OCI-LY7 (cell line): ENCODE measurements at regions not wholly inside any gene's neighbourhood (a gene's known extent, or its start where the extent isn't known, plus 50 kb on each side); places are given as distances from the start of the nearest gene placed in this dataset.

Experiments used
- BruUV-seq: library from RNA; stranded (reverse); fragments of 400-500 nt; replicated peaks from 2 replicates; lab custom pipeline; 2021; lab: Mats Ljungman, UMichigan
- CTCF ChIA-PET: fragments of 300-600 bp; sonication (Branson Sonifier 250); formaldehyde crosslinking; loops from one replicate; lab custom pipeline; 2022; ENCODE audit warnings: antibody characterized with exemption; ENCODE audit not compliant: unreplicated experiment; lab: Charles Lee
- POLR2A ChIA-PET: fragments of 300-600 bp; sonication (Branson Sonifier 250); formaldehyde crosslinking; loops from one replicate; lab custom pipeline; 2022; ENCODE audit warnings: antibody characterized with exemption; lab: Charles Lee
- DNase-seq: peaks from one replicate; pipeline ENCODE4 v3.0.0-alpha.2; 2015; ENCODE audit warnings: low spot score
- H2AFZ ChIP-seq: fragments of 200-600 bp; sonication (generic), shearing (Covaris generic); 2 replicates; pipeline ENCODE4 v1.6.1; 2014; ENCODE audit warnings: mild to moderate bottlenecking, antibody characterized with exemption, low read length, moderate library complexity
- H3K27ac ChIP-seq: fragments of 200-600 bp; sonication (generic); 2 replicates; pipeline ENCODE4 v1.5.1; 2014; ENCODE audit warnings: mixed run types, low read depth, mild to moderate bottlenecking, moderate library complexity, low read length, inconsistent platforms; ENCODE audit not compliant: poor library complexity, severe bottlenecking
- H3K36me3 ChIP-seq: fragments of 200-600 bp; sonication (generic); 2 replicates; pipeline ENCODE4 v1.6.1; 2014; ENCODE audit warnings: mild to moderate bottlenecking, antibody characterized with exemption, low read length, moderate library complexity, mixed read lengths; ENCODE audit not compliant: insufficient read depth
- H3K4me1 ChIP-seq: fragments of 200-600 bp; sonication (generic); 2 replicates; pipeline ENCODE4 v1.5.1; 2014; ENCODE audit warnings: mild to moderate bottlenecking, low read length; ENCODE audit not compliant: insufficient read depth, poor library complexity, severe bottlenecking
- H3K4me2 ChIP-seq: fragments of 200-600 bp; sonication (generic); 2 replicates; pipeline ENCODE4 v1.6.1; 2014; ENCODE audit warnings: mild to moderate bottlenecking, low read length
- H3K4me3 ChIP-seq: fragments of 200-600 bp; sonication (generic); 2 replicates; pipeline ENCODE4 v1.5.1; 2014; ENCODE audit warnings: mild to moderate bottlenecking, low read depth, low read length; ENCODE audit not compliant: poor library complexity, severe bottlenecking
- H3K79me2 ChIP-seq: fragments of 200-600 bp; sonication (generic); 2 replicates; pipeline ENCODE4 v1.6.1; 2016; ENCODE audit warnings: low read depth, mild to moderate bottlenecking, low read length, moderate library complexity, mixed read lengths; ENCODE audit not compliant: insufficient read depth
- H3K9me2 ChIP-seq: fragments of 200-600 bp; sonication (generic); 2 replicates; pipeline ENCODE4 v1.6.1; 2016; ENCODE audit warnings: mild to moderate bottlenecking, low read length, mixed read lengths; ENCODE audit not compliant: insufficient read depth
- H3K9me3 ChIP-seq: fragments of 200-600 bp; sonication (generic); 2 replicates; pipeline ENCODE4 v1.6.1; 2014; ENCODE audit warnings: mild to moderate bottlenecking, mixed run types, low read length, mixed read lengths
- H4K20me1 ChIP-seq: fragments of 200-600 bp; sonication (generic); 2 replicates; pipeline ENCODE4 v1.6.1; 2014; ENCODE audit warnings: mild to moderate bottlenecking, antibody characterized with exemption, low read length, moderate library complexity, mixed read lengths; ENCODE audit not compliant: insufficient read depth
- CTCF ChIP-seq: fragments of 200-600 bp; sonication (generic); conservative IDR thresholded peaks from 2 replicates; pipeline ENCODE4 v1.5.1; 2014; ENCODE audit warnings: mild to moderate bottlenecking, antibody characterized with exemption, low read length, moderate library complexity, mixed read lengths
- EZH2phosphoT487 ChIP-seq: fragments of 200-600 bp; sonication (generic); IDR thresholded peaks from 2 replicates; pipeline ENCODE4 v1.6.1; 2018; ENCODE audit warnings: low read depth, borderline replicate concordance, mild to moderate bottlenecking, mixed run types, antibody characterized with exemption, low read length, moderate library complexity, mixed read lengths
- intact Hi-C: fragments of 100-400 bp; cut with micrococcal nuclease; formaldehyde crosslinking; loops from one replicate; pipeline ENCODE4 v1.10.0; 2022; ENCODE audit not compliant: unreplicated experiment

- Histone ChIP-seq H3K4me3 (no peak overlapping the region), H3K4me2 (no peak overlapping the region), H3K27ac (no peak overlapping the region), H3K4me1 (no peaks in the 10 kb centered on the region), H3K36me3 (no peaks in the 10 kb centered on the region), H3K79me2 (no peaks in the 10 kb centered on the region), H4K20me1 (no peaks in the 10 kb centered on the region), H3K9me2 (no peaks in the 10 kb centered on the region), H3K9me3 (no peaks in the 10 kb centered on the region), H2AFZ (no peak overlapping the region)
- TF ChIP-seq CTCF: no peak
- TF ChIP-seq EZH2phosphoT487: no peak
- no TSS peak for BruUV-seq
- ChIA-PET CTCF (no interaction called here), POLR2A (interaction anchor here (1.1 kb wide), 1 partner anchor 33 kb away, joined by 5 read pairs; no protein-coding TSS in a partner anchor)
- no peak for DNase-seq
- intact Hi-C loops: no loop called here
Measured at GRCh38 chr12:58450868-58451482, 469.3 kb downstream of the LRIG3 start.

- ChIA-PET POLR2A (no interaction called here), CTCF (no interaction called here)
- no peak overlapping the region for H3K27ac ChIP-seq
- intact Hi-C loops: no loop called here
- H3K79me2 ChIP-seq: no peaks in the 10 kb centered on the region
- no peak overlapping the region for H3K4me3 ChIP-seq
- no peaks in the 10 kb centered on the region for H3K36me3 ChIP-seq
- no peaks in the 10 kb centered on the region for H4K20me1 ChIP-seq
- no peak overlapping the region for H2AFZ ChIP-seq
- TF ChIP-seq CTCF (no peak), EZH2phosphoT487 (no peak)
- H3K4me2 ChIP-seq: no peak overlapping the region
- H3K9me2 ChIP-seq: no peaks in the 10 kb centered on the region
- no TSS peak for BruUV-seq
- no peaks in the 10 kb centered on the region for H3K4me1 ChIP-seq
- DNase-seq: no peak
- no peaks in the 10 kb centered on the region for H3K9me3 ChIP-seq
Measured at GRCh38 chr12:58452546-58452945, 467.8 kb downstream of the LRIG3 start.

- H3K79me2 ChIP-seq: no peaks in the 10 kb centered on the region
- H4K20me1 ChIP-seq: no peaks in the 10 kb centered on the region
- TF ChIP-seq CTCF (no peak), EZH2phosphoT487 (no peak)
- no peaks in the 10 kb centered on the region for H3K4me1 ChIP-seq
- BruUV-seq: no TSS peak
- no peak for DNase-seq
- no peak overlapping the region for H2AFZ ChIP-seq
- ChIA-PET CTCF (no interaction called here), POLR2A (no interaction called here)
- no peak overlapping the region for H3K27ac ChIP-seq
- H3K9me3 ChIP-seq: no peaks in the 10 kb centered on the region
- no peak overlapping the region for H3K4me3 ChIP-seq
- intact Hi-C loops: no loop called here
- no peaks in the 10 kb centered on the region for H3K9me2 ChIP-seq
- no peaks in the 10 kb centered on the region for H3K36me3 ChIP-seq
- no peak overlapping the region for H3K4me2 ChIP-seq
Measured at GRCh38 chr12:58453306-58453705, 467.0 kb downstream of the LRIG3 start.
